DOHH2 (cell line): ENCODE measurements at regions not wholly inside any gene's neighbourhood (a gene's known extent, or its start where the extent isn't known, plus 50 kb on each side); places are given as distances from the start of the nearest gene placed in this dataset.

Experiments
- CTCF ChIP-seq: fragments of 200-600 bp; sonication (generic); IDR thresholded peaks from one replicate; pipeline ENCODE4 v1.5.1; 2014; ENCODE audit warnings: antibody characterized with exemption, mild to moderate bottlenecking, low read depth, low read length; ENCODE audit not compliant: poor library complexity, severe bottlenecking
- EZH2phosphoT487 ChIP-seq: fragments of 200-600 bp; sonication (generic); IDR thresholded peaks from 2 replicates; pipeline ENCODE4 v1.6.1; 2017; ENCODE audit warnings: borderline replicate concordance, mild to moderate bottlenecking, antibody characterized with exemption, low read length, moderate library complexity, mixed read lengths

- no peak for TF ChIP-seq CTCF
- no peak for TF ChIP-seq EZH2phosphoT487
Measured at GRCh38 chr14:83838226-83838625, 1691.7 kb upstream of the FLRT2 start.
